SJCRH30 (cell line): ENCODE measurements at regions not wholly inside any gene's neighbourhood (a gene's known extent, or its start where the extent isn't known, plus 50 kb on each side); places are given as distances from the start of the nearest gene placed in this dataset.

ENCODE experiments used
- DNase-seq, 2 experiments: peaks; one replicate each; pipeline ENCODE4 v3.0.0-alpha.2; 2015 to 2020
- H3K27ac ChIP-seq: fragments of 250-450 bp; sonication (Bioruptor Pico); 2 replicates; pipeline ENCODE4 v1.5.1; 2020; ENCODE audit warnings: mild to moderate bottlenecking, moderate library complexity
- H3K27me3 ChIP-seq: fragments of 250-450 bp; sonication (Bioruptor Pico); 2 replicates; pipeline ENCODE4 v1.5.1; 2020; ENCODE audit warnings: mild to moderate bottlenecking, moderate library complexity
- H3K36me3 ChIP-seq: fragments of 250-450 bp; sonication (Bioruptor Pico); 2 replicates; pipeline ENCODE4 v1.5.1; 2020; ENCODE audit warnings: mild to moderate bottlenecking, moderate library complexity
- H3K4me1 ChIP-seq: fragments of 250-450 bp; sonication (Bioruptor Pico); 2 replicates; pipeline ENCODE4 v1.5.1; 2020; ENCODE audit warnings: mild to moderate bottlenecking, moderate library complexity
- H3K4me3 ChIP-seq: fragments of 250-450 bp; sonication (Bioruptor Pico); 2 replicates; pipeline ENCODE4 v1.5.1; 2020; ENCODE audit warnings: mild to moderate bottlenecking, moderate library complexity
- H3K9me3 ChIP-seq: fragments of 250-450 bp; sonication (Bioruptor Pico); replicated peaks from 2 replicates; pipeline ENCODE4 v1.5.1; 2020; ENCODE audit warnings: mild to moderate bottlenecking, moderate library complexity

DNA sequence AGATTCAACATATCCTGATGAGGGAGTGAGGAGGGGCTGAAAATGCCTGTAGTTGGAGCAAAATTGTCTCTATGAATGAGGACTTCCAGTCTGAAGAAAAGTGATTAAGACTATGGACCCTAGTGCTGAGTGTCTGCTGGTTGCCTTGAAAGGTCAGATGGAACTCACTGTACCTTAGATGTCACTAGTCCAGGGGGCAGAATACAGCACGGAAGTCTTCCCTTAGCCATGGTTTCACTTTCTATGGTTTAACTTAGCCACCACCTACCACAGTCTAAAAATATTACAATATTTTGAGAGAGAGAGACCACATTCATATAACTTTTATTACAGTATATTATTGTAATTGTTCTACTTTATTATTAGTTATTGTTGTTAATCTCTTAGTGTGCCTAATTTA is 223.1 kb downstream of the FMR1NB start:
- H3K9me3 ChIP-seq = no peaks in the 10 kb centered on the region
- no peak for DNase-seq
- no peak overlapping the region for H3K4me3 ChIP-seq
- H3K27ac ChIP-seq = no peak overlapping the region
- H3K36me3 ChIP-seq = no peaks in the 10 kb centered on the region
- H3K4me1 ChIP-seq = no peaks in the 10 kb centered on the region
- H3K27me3 ChIP-seq = no peaks in the 10 kb centered on the region

DNA sequence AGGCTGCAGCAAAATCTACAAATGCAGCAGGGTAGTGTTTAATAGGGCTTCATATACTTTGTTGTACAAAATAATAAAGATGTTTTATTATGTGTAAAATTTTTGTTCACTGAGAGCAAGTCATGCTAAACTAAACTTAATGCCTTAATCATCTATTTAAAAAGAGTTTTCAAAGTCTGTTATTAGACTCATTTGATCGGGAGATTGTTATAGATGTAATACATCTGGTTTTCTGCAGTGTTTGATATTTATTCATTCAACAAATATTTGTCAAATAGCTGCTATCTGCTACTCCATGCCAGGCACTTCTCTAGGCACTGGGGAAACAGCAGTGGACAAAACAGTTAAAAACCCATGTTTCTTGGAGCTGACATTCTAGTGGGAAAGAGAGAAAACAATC is 233.6 kb downstream of the FMR1NB start:
- no peaks in the 10 kb centered on the region for H3K4me1 ChIP-seq
- H3K36me3 ChIP-seq = no peaks in the 10 kb centered on the region
- no peak overlapping the region for H3K27ac ChIP-seq
- no peaks in the 10 kb centered on the region for H3K9me3 ChIP-seq
- H3K4me3 ChIP-seq = no peak overlapping the region
- DNase-seq = no peak
- no peaks in the 10 kb centered on the region for H3K27me3 ChIP-seq

- no peaks in the 10 kb centered on the region for H3K4me1 ChIP-seq
- DNase-seq = no peak
- H3K27me3 ChIP-seq = no peaks in the 10 kb centered on the region
- H3K27ac ChIP-seq = no peak overlapping the region
- H3K4me3 ChIP-seq = no peak overlapping the region
- no peaks in the 10 kb centered on the region for H3K9me3 ChIP-seq
- H3K36me3 ChIP-seq = no peaks in the 10 kb centered on the region
These were observed 234.6 kb downstream of the FMR1NB start for GRCh38 chrX:148215726-148216125.

DNA sequence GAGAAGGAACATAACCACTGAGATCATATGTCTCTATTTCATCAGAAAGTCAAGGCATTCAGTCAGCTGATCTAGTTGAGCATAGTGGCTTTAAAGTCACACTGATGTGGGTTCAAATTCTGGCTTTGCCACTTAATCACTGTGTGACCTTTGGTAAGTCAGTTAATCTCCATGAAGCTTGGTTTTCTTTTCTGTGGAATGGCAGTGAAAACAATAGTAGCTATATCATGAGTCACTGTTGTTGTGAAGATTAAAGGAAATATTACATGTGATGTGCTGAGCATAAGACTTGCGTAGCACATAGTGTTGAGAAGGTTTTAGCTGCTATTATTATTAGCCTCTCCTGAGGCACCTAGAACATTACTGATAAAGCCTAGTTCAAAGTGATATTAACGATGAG is 242.2 kb downstream of the FMR1NB start:
- Histone ChIP-seq H3K9me3 (no peaks in the 10 kb centered on the region), H3K4me1 (no peaks in the 10 kb centered on the region), H3K27ac (no peak overlapping the region), H3K36me3 (no peaks in the 10 kb centered on the region), H3K27me3 (no peaks in the 10 kb centered on the region), H3K4me3 (no peak overlapping the region)
- no peak for DNase-seq

- Histone ChIP-seq H3K4me3 (no peak overlapping the region), H3K27ac (no peak overlapping the region), H3K9me3 (no peaks in the 10 kb centered on the region), H3K36me3 (no peaks in the 10 kb centered on the region), H3K4me1 (no peaks in the 10 kb centered on the region), H3K27me3 (no peaks in the 10 kb centered on the region)
- DNase-seq = no peak
These were observed 247.4 kb downstream of the FMR1NB start for GRCh38 chrX:148228521-148228920.

DNA sequence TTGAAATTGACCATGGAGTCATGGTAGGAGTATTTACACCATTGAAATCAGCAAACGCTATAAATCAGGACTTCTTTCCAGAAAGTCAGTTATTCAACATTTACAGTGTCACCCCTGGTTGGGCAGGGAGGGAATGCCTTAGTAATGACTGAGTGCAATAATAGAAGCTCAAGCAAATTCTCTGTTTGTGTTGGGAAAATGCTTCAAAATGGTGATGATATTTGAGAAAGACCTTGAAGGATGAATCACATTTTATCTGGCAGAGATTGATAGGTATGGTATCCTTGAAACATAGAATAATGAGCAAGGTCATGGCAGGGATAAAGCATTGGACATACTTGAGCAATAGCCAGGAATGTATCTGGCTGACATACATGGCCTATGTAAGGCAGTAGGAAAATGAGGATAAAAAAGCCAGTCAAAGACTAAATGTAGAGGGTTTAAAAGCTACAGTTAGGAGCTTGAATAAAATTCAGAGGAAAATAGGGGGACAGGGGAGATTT is 248.7 kb downstream of the FMR1NB start:
- Histone ChIP-seq H3K27me3 (no peaks in the 10 kb centered on the region), H3K4me1 (no peaks in the 10 kb centered on the region), H3K36me3 (no peaks in the 10 kb centered on the region), H3K4me3 (no peak overlapping the region), H3K27ac (no peak overlapping the region), H3K9me3 (no peaks in the 10 kb centered on the region)
- DNase-seq = no peak

GRCh38 chrX:148259990-148260389 is 240.4 kb upstream of the AFF2 start:
- Histone ChIP-seq H3K4me3 (no peak overlapping the region), H3K27me3 (no peaks in the 10 kb centered on the region), H3K9me3 (no peaks in the 10 kb centered on the region), H3K4me1 (no peaks in the 10 kb centered on the region), H3K27ac (no peak overlapping the region), H3K36me3 (no peaks in the 10 kb centered on the region)
- DNase-seq = no peak

DNA sequence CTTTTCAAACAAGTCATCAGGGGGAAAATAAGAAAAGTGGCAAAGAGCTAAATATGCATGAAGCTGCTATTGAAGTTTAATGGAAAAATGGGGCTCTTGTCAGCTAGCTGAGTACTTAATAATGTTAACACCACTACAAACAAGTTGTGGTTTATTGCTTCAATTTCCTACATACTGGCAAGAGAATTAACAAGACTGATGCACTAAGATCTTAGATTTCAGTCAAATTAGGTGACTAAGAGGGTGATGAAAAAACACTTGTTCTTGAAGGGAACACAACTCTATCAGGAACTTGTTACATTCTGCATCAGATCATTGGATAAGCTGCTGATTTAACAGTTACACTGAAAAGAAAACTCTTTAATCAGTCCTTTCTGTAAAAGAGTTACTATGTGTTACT is 234.6 kb upstream of the AFF2 start:
- Histone ChIP-seq H3K4me1 (no peaks in the 10 kb centered on the region), H3K9me3 (no peaks in the 10 kb centered on the region), H3K36me3 (no peaks in the 10 kb centered on the region), H3K27ac (no peak overlapping the region), H3K27me3 (no peaks in the 10 kb centered on the region), H3K4me3 (no peak overlapping the region)
- no peak for DNase-seq

DNA sequence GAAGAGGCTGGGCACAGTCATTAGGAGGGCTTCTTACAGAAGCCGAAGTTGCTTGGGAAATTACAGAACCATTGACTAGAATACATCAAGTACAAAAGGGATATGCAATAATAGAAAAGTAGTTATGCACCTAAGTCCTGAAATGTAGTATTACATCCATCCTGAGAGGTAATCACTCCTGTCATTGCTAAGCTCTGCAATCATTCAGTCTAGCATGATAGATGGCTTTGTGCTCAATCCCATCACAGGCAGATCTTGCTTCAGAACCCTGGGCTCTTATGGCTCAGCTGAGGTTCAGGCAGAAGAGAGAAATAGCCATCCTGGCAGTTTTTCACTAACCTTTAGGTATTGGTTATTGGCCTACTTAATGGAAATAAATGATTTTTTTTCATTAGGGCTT is 231.7 kb upstream of the AFF2 start:
- Histone ChIP-seq H3K4me1 (no peaks in the 10 kb centered on the region), H3K27me3 (no peaks in the 10 kb centered on the region), H3K4me3 (no peak overlapping the region), H3K27ac (no peak overlapping the region), H3K36me3 (no peaks in the 10 kb centered on the region), H3K9me3 (no peaks in the 10 kb centered on the region)
- DNase-seq = no peak

DNA sequence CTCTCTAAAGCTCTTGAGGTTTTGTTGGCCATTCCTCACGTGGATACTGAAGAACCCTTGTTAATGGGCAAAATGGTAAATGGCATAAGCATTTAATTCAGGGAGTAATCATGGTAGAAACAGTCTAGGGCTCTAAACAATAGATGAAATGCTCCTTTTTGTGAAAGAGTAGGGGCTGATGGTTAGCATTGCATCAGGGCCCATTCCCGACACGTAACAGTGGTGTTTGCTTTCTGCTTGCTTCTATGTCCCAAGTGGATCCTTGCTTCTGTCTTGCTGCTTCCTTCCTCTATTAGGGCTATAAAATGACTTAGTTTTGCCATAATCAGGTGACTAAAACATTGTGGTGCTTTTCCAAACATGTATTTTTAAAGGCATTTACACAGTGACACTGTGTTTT is 230.9 kb upstream of the AFF2 start:
- H3K36me3 ChIP-seq = no peaks in the 10 kb centered on the region
- no peaks in the 10 kb centered on the region for H3K4me1 ChIP-seq
- H3K4me3 ChIP-seq = no peak overlapping the region
- no peaks in the 10 kb centered on the region for H3K27me3 ChIP-seq
- H3K9me3 ChIP-seq = no peaks in the 10 kb centered on the region
- no peak for DNase-seq
- no peak overlapping the region for H3K27ac ChIP-seq

DNA sequence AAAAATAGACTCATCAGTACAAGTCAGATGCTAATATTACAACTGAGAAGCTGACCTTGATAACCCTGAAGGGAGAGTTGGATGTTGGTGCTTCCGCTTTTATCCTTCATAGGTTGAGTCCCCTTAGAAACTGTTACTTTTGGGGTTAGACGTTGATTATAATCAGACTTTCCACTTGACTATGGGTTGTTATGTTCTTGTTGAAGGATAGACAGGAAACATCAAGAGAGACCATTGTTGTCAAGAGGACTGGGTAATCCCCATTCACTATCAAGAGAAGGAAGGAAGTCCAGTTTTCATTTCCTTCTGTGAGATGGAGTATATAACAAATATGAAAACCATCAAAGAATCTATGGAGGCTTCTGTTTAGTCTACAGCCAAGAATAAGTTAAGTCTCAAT is 229.9 kb upstream of the AFF2 start:
- H3K27me3 ChIP-seq = no peaks in the 10 kb centered on the region

DNA sequence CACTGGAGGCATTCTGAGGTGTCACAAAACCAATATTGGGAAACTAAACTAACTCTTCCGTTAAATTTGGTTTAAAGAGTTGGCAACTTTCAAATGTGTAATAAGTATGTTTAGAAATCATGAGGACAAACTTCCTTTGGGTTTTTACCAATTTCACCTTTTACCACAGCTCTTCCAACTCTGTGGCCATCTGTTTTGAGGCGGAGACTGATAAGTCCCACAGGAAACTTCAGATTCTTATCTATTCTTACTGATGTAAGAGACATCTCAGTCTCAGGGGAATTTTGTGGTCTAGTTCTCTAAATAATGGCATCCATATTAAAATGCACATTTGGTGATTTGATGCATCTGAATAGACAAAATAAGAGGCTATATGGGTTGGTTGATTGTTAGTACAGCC is 229.2 kb upstream of the AFF2 start:
- no peak overlapping the region for H3K27ac ChIP-seq
- no peak overlapping the region for H3K4me3 ChIP-seq
- no peaks in the 10 kb centered on the region for H3K9me3 ChIP-seq
- DNase-seq = no peak
- no peaks in the 10 kb centered on the region for H3K27me3 ChIP-seq
- no peaks in the 10 kb centered on the region for H3K4me1 ChIP-seq
- no peaks in the 10 kb centered on the region for H3K36me3 ChIP-seq

More for the DNA sequence above, 229.9 kb upstream of the AFF2 start:
- DNase-seq = no peak
- Histone ChIP-seq H3K9me3 (no peaks in the 10 kb centered on the region), H3K27ac (no peak overlapping the region), H3K4me1 (no peaks in the 10 kb centered on the region), H3K4me3 (no peak overlapping the region), H3K36me3 (no peaks in the 10 kb centered on the region)

DNA sequence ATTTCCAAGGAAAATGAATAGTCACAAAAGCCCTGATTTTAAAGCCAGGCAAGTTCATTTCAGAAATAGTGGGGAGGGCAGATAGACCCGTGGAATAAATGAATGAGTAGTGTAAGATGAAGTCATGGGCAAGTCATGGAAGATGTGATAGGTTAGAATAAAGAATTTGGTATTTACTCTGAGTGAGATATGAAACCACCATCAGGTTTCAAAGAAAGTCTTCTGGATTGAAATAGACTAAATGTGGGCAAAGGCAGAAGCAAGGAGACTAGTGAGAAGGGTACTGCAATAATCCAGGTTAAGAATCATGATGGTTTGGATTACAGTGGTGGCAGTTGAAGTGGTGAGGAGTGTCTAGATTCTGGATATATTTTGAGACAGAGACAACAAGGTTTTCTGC is 218.5 kb upstream of the AFF2 start:
- H3K4me3 ChIP-seq = no peak overlapping the region
- H3K27ac ChIP-seq = no peak overlapping the region
- H3K27me3 ChIP-seq = no peaks in the 10 kb centered on the region
- H3K4me1 ChIP-seq = no peaks in the 10 kb centered on the region
- H3K36me3 ChIP-seq = no peaks in the 10 kb centered on the region
- H3K9me3 ChIP-seq = no peaks in the 10 kb centered on the region
- DNase-seq = no peak

GRCh38 chrX:148282504-148282903 is 217.9 kb upstream of the AFF2 start:
- DNase-seq = no peak
- H3K27ac ChIP-seq = no peak overlapping the region
- no peak overlapping the region for H3K4me3 ChIP-seq
- no peaks in the 10 kb centered on the region for H3K4me1 ChIP-seq
- no peaks in the 10 kb centered on the region for H3K36me3 ChIP-seq
- no peaks in the 10 kb centered on the region for H3K9me3 ChIP-seq
- no peaks in the 10 kb centered on the region for H3K27me3 ChIP-seq

GRCh38 chrX:148284056-148284455 is 216.4 kb upstream of the AFF2 start:
- DNase-seq = no peak
- Histone ChIP-seq H3K9me3 (no peaks in the 10 kb centered on the region), H3K27ac (no peak overlapping the region), H3K4me3 (no peak overlapping the region), H3K4me1 (no peaks in the 10 kb centered on the region), H3K27me3 (no peaks in the 10 kb centered on the region), H3K36me3 (no peaks in the 10 kb centered on the region)

GRCh38 chrX:148284821-148285220 is 215.6 kb upstream of the AFF2 start:
- no peaks in the 10 kb centered on the region for H3K36me3 ChIP-seq
- no peak overlapping the region for H3K4me3 ChIP-seq
- H3K27ac ChIP-seq = no peak overlapping the region
- H3K9me3 ChIP-seq = no peaks in the 10 kb centered on the region
- no peaks in the 10 kb centered on the region for H3K4me1 ChIP-seq
- no peak for DNase-seq
- H3K27me3 ChIP-seq = no peaks in the 10 kb centered on the region

DNA sequence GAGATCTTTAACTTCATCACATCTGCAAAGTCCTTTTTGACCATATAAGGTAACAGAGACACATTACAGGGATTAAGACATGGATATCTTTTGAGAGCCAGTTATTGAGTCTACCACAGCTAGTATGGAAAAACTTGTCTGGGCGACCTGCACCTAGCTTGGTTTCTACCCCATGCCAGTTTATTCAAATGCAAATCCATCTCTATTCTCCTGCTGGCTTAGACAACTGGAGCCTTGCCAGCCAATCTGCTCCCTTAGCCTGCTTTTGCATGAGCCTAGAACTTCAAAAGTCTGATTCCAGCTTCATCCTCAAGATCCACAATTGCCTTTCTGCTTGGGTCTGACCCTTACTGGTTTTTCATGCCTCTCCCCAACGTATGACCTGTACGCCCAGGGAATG is 212.0 kb upstream of the AFF2 start:
- Histone ChIP-seq H3K27me3 (no peaks in the 10 kb centered on the region), H3K4me3 (no peak overlapping the region), H3K27ac (no peak overlapping the region), H3K4me1 (no peaks in the 10 kb centered on the region), H3K9me3 (no peaks in the 10 kb centered on the region), H3K36me3 (no peaks in the 10 kb centered on the region)
- DNase-seq = no peak
